HG03432 (cell line): ENCODE measurements at regions not wholly inside any gene's neighbourhood (a gene's known extent, or its start where the extent isn't known, plus 50 kb on each side); places are given as distances from the start of the nearest gene placed in this dataset.
"Not testable (repeated sequence)": the region's sequence is repeated elsewhere in the genome, so short reads cannot be mapped to it uniquely, and the experiment has no call there.

Experiments
- ATAC-seq: cut with Tn5 transposase; IDR thresholded peaks from one replicate; pipeline ENCODE4 v1.9.1; 2021; ENCODE audit warnings: mild to moderate bottlenecking, moderate library complexity; ENCODE audit not compliant: unreplicated experiment

- ATAC-seq, result no peak
Observed at GRCh38 chr2:234898534-234899053, 53.2 kb upstream of the SH3BP4 start.

GRCh38 chr2:234888442-234888841, 63.4 kb upstream of the SH3BP4 start:
- ATAC-seq, result not testable (repeated sequence)

DNA sequence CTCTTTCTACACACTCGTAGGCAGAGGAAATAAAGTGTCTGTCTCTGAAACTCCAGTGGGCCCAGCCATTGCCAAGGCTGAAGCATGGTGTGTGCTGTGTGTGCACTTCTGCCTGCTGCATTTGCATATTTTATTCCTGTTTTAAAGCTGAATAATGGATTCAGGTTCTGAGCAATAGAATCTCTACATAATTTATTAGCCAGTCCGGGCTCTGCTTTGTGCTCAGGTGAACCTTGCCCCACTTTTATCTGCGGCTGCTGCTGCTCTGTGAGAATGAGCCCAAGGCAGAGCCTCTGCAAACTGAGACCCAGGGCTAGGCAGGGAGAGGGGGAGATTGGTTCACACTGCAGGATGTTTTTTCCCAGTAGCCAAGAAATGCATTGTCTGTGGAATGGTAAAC, 64.6 kb upstream of the SH3BP4 start:
- ATAC-seq, result no peak

GRCh38 chr2:234885886-234886285, 65.9 kb upstream of the SH3BP4 start:
- ATAC-seq, result no peak

DNA sequence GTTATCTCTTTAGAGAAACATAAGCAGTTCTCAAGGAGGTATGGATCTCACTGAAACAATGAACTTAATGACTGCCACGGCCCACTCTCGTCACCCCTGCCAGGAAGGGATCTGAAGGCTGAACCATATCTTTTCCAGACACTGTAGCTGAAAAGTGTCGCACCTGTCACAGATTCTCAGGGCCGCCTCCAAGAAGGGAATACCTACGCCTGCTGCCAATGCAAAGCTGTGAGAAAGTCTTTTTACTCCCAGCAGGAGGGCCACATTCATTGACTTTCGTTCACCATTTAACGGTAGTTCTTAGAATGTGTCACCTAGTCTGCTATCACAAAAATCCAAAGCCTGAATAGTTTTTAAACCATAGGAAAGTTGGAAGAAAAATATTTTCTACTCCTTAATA, 66.7 kb upstream of the SH3BP4 start:
- ATAC-seq, result no peak

DNA sequence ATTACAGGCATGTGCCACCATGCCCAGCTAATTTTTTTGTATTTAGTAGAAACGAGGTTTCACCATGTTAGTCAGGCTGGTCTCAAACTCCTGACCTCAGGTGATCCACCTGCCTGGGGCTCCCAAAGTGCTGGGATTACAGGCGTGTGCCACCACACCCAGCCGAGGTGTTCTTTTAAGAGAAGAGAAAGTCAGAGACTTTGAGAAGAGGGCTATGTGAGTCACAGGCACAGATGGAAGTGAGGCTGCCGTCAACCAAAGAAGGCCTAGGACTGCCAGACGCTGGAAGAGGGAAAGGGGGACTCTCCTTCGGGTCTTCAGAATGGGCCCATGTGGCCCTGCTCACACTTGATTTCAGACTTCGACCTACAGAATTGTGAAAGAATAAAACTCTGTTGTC, 67.2 kb upstream of the SH3BP4 start:
- no peak for ATAC-seq

DNA sequence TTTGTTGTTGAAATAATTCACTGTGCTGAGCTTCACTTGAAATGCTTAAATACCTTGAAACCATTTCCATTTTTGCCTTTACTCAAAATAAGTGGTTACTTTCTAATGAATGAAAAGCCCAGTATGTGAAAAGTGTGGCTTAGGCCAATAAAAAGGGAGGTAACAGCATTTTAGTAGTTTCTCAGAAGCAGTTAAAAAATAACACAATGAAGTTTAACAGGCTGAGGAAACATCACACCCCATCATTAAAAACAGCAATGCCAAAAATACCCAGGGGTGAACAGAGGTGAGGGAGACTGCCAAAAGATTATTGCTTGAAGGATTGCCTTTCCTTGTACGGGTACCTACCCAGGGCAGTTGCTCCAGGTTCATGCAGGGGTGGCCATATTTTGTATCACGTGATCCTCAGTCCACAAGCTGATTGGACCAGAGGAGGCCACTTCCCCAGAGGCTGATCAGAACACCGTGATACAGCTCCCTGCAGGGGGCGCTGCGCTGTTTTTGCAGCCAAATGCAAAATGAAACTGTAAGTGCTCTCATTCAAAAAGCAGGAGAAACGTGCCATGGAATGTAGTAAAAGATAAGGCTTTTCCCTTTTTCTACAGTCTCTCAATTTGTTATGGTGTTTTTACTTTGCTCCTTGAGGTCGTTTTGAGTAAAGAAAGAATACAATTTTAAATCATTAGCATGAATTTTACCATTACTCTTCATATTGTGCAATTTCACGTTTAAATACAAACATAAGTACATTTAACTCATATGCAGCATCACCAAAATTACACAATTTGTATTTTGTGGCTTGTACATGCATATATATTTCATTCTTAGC, 70.2 kb upstream of the SH3BP4 start:
- ATAC-seq, result no peak

- no peak for ATAC-seq
Observed at GRCh38 chr2:234880551-234881211, 71.1 kb upstream of the SH3BP4 start.

- no peak for ATAC-seq
Observed at GRCh38 chr2:234879671-234880455, 72.0 kb upstream of the SH3BP4 start.

DNA sequence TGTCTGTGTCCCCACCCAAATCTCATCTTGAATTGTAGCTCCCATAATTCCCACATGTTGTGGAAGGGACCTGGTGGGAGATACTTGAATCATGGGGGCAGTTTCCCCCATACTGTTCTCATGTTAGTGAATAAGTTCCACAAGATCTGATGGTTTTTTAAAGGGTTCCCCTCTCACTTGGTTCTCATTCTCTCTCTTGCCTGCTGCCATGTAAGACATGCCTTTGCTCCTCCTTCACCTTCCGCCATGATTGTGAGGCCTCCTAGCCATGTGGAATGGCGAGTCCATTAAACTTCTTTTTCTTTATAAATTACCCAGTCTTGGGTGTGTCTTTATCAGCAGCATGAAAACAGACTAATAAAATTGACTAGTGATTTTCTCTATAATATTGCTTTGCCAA, 75.2 kb upstream of the SH3BP4 start:
- ATAC-seq, result not testable (repeated sequence)

- ATAC-seq, result no peak
Observed at GRCh38 chr2:234874347-234875046, 77.3 kb upstream of the SH3BP4 start.

GRCh38 chr2:234873828-234874173, 78.0 kb upstream of the SH3BP4 start:
- ATAC-seq, result no peak

- no peak for ATAC-seq
Observed at GRCh38 chr2:234873103-234873827, 78.6 kb upstream of the SH3BP4 start.

DNA sequence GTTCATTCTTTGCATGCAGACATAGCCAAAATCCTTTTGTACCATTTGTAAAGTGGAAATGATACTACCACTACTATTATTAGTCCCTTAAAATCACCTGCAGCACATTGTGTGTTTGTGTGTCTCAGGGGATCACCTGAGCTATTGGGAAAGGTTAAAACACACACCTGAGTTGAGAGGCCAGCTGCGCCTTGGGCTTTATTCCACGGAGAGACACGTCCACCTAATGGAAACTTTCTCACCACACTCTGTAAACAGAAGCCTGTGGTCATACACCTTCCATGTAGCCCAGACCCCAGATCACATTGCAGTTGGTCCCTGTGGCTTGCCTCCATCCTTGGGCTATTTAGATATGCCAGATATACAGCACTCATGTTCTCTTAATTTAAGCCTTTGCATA, 81.8 kb upstream of the SH3BP4 start:
- no peak for ATAC-seq

DNA sequence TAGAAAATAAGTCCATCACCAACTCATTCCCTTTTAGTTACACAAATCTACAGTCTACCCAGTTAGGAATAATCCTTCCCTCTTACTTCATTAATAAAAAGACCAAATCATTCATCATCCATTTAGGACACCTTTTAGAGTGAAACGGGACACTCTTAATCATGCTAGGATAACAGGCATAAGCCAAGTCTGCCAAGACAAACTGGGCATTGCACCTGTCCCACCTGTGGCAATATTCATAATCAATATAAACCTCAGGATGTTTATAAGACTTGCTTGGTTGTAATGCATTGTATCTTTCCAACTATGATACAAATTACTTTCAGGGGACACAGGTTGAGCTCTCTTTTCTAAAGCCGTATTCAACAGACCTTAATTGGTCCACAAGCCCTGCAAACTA, 82.7 kb upstream of the SH3BP4 start:
- no peak for ATAC-seq

- ATAC-seq, result no peak
Observed at GRCh38 chr2:234867882-234868285, 83.9 kb upstream of the SH3BP4 start.

- no peak for ATAC-seq
Observed at GRCh38 chr2:234865586-234865985, 86.2 kb upstream of the SH3BP4 start.

GRCh38 chr2:234865040-234865439, 86.8 kb upstream of the SH3BP4 start:
- no peak for ATAC-seq

GRCh38 chr2:234864506-234864905, 87.3 kb upstream of the SH3BP4 start:
- no peak for ATAC-seq
